ENCODE measurements at regions not wholly inside any gene's neighbourhood (a gene's known extent, or its start where the extent isn't known, plus 50 kb on each side); places are given as distances from the start of the nearest gene placed in this dataset.

DNA sequence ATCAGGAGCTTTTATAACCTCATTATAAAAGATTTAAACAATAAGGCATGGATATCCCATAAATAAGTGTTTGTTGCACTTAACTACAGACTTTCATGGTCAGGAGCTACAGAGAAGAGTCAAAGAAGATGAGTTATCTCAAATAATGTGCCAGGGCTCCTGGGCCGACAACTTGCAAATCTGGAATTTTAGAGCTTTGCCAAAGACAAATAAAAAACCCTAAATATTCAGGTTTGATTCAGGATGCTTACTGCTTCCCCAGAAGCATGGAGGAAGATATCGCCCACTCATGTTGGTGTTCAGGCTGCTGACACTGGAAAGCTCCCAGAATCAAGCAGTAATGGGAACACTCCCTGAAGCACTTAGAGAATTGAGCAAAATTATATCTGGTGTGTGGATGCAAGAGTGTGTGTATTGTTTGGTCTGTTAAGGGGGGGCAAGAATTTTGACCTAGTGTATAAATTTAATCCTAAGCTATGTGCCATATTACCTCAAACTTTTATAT, 176.9 kb upstream of the ESRRG start:
- TF ChIP-seq CTCF (IDR thresholded peaks at IDR 0.05) = no peak
- no peak for TF ChIP-seq POLR2A (IDR thresholded peaks at IDR 0.05)
